CD14-positive monocyte (primary cell): ENCODE measurements at regions not wholly inside any gene's neighbourhood (a gene's known extent, or its start where the extent isn't known, plus 50 kb on each side); places are given as distances from the start of the nearest gene placed in this dataset.

Experiments
- DNase-seq, 3 donors: peaks; one replicate each; pipeline ENCODE4 v3.0.0-alpha.2; 2011 to 2022
- H2AFZ ChIP-seq: 2 replicates; pipeline ENCODE4 v1.6.0; 2012; ENCODE audit warnings: mild to moderate bottlenecking, low read depth, low read length, inconsistent platforms; ENCODE audit not compliant: insufficient read depth, poor library complexity, severe bottlenecking
- H3K27ac ChIP-seq, 2 donors: 1 replicate in 1 of 2; 2 replicates in 1 of 2; pipeline ENCODE4 v1.5.1; 2012 to 2013; ENCODE audit warnings: low read length in 2 of 2, control low read depth in 1 of 2, inconsistent platforms in 1 of 2, low read depth in 1 of 2, mild to moderate bottlenecking in 1 of 2
- H3K27me3 ChIP-seq, 2 donors: one replicate each; pipeline versions ENCODE4 v1.6.0 to v1.6.1; 2011 to 2013; ENCODE audit warnings: low read length in 2 of 2; ENCODE audit not compliant: control insufficient read depth in 2 of 2, insufficient read depth in 2 of 2
- H3K36me3 ChIP-seq, 2 donors: replicated peaks in 1 of 2; 1 replicate in 1 of 2; 2 replicates in 1 of 2; pipeline versions ENCODE4 v1.5.1 to v1.6.1; 2012 to 2013; ENCODE audit warnings: low read length in 2 of 2, control low read depth in 1 of 2, inconsistent platforms in 1 of 2, mild to moderate bottlenecking in 1 of 2; ENCODE audit not compliant: insufficient read depth in 2 of 2, control insufficient read depth in 1 of 2
- H3K4me1 ChIP-seq, 2 donors: 1 replicate in 1 of 2; 2 replicates in 1 of 2; pipeline versions ENCODE4 v1.5.1 to v1.6.1; 2012 to 2013; ENCODE audit warnings: low read length in 2 of 2, control low read depth in 1 of 2, inconsistent platforms in 1 of 2, mild to moderate bottlenecking in 1 of 2, moderate library complexity in 1 of 2; ENCODE audit not compliant: insufficient read depth in 2 of 2, control insufficient read depth in 1 of 2
- H3K4me2 ChIP-seq: replicated peaks from 2 replicates; pipeline ENCODE3; 2012; ENCODE audit warnings: low read length, moderate library complexity, mild to moderate bottlenecking; ENCODE audit not compliant: poor library complexity, severe bottlenecking; ENCODE audit errors: extremely low read depth
- H3K4me3 ChIP-seq, 3 experiments: fragments of 200-600 bp in 1 of 3; sonication (generic) in 1 of 3; replicated peaks in 1 of 3; 1 replicate in 2 of 3; 2 replicates in 1 of 3; pipeline ENCODE4 v1.5.1; 2011 to 2013; ENCODE audit warnings: low read length in 3 of 3, mild to moderate bottlenecking in 3 of 3, control low read depth in 2 of 3, low read depth in 2 of 3, inconsistent platforms in 1 of 3, moderate library complexity in 1 of 3
- H3K79me2 ChIP-seq: 2 replicates; pipeline ENCODE4 v1.6.0; 2012; ENCODE audit warnings: mild to moderate bottlenecking, control low read depth, inconsistent platforms, low read length, moderate library complexity; ENCODE audit not compliant: insufficient read depth
- H3K9ac ChIP-seq: 2 replicates; pipeline ENCODE4 v1.6.0; 2017; ENCODE audit warnings: low read length, mild to moderate bottlenecking; ENCODE audit not compliant: insufficient read depth, poor library complexity, severe bottlenecking
- H3K9me3 ChIP-seq, 2 donors: replicated peaks in 1 of 2; 1 replicate in 1 of 2; 2 replicates in 1 of 2; pipeline versions ENCODE4 v1.5.1 to v1.6.1; 2012 to 2013; ENCODE audit warnings: low read length in 2 of 2, control low read depth in 1 of 2; ENCODE audit not compliant: control insufficient read depth in 1 of 2, insufficient read depth in 1 of 2
- H4K20me1 ChIP-seq: 2 replicates; pipeline ENCODE4 v1.6.0; 2012; ENCODE audit warnings: mild to moderate bottlenecking, low read length, control low read depth, moderate library complexity; ENCODE audit not compliant: insufficient read depth
- H3K27ac Mint-ChIP-seq, 7 donors: one replicate each; pipeline ENCODE4 v1.8.0; 2020; ENCODE audit warnings: mild to moderate bottlenecking in 7 of 7, mixed read lengths in 7 of 7, moderate library complexity in 6 of 7, inconsistent platforms in 2 of 7
- H3K27me3 Mint-ChIP-seq, 3 donors: one replicate each; pipeline ENCODE4 v1.8.0; 2021 to 2022; ENCODE audit warnings: low read depth in 3 of 3, mild to moderate bottlenecking in 3 of 3, mixed read lengths in 3 of 3, moderate library complexity in 3 of 3, inconsistent platforms in 1 of 3
- H3K36me3 Mint-ChIP-seq, 2 donors: one replicate each; pipeline ENCODE4 v1.8.0; 2020; ENCODE audit warnings: mixed read lengths in 2 of 2, inconsistent platforms in 1 of 2, mild to moderate bottlenecking in 1 of 2
- H3K4me1 Mint-ChIP-seq: one replicate; pipeline ENCODE4 v1.8.0; 2020; ENCODE audit warnings: mild to moderate bottlenecking, mixed read lengths
- H3K4me3 Mint-ChIP-seq, 2 donors: one replicate each; pipeline ENCODE4 v1.8.0; 2020; ENCODE audit warnings: mild to moderate bottlenecking in 2 of 2, mixed read lengths in 2 of 2, moderate library complexity in 1 of 2
- H3K9me3 Mint-ChIP-seq, 7 donors: one replicate each; pipeline ENCODE4 v1.8.0; 2020 to 2022; ENCODE audit warnings: mixed read lengths in 7 of 7, mild to moderate bottlenecking in 6 of 7, moderate library complexity in 6 of 7, inconsistent platforms in 2 of 7
- CTCF ChIP-seq: fragments of 200-600 bp; IDR thresholded peaks from one replicate; pipeline ENCODE4 v1.8.0; 2022; ENCODE audit warnings: antibody characterized with exemption, mild to moderate bottlenecking
- WGBS: methylation state at CpG from one replicate; pipeline ENCODE4 v1.1.5; 2013; ENCODE audit warnings: missing lambda C conversion rate; ENCODE audit not compliant: insufficient coverage; 5-methylcytosine and 5-hydroxymethylcytosine counted together
- intact Hi-C, 2 donors: fragments of 100-400 bp; cut with micrococcal nuclease; formaldehyde crosslinking; loops; one replicate each; pipeline versions ENCODE4 v1.15.0 to v1.15.1; 2023

GRCh38 chr17:71500761-71501555 lies 619.9 kb upstream of the SOX9 start:
- TF ChIP-seq CTCF = no peak
- H3K36me3 Mint-ChIP-seq = no peaks in the 10 kb centered on the region
- no peak overlapping the region for H3K27ac Mint-ChIP-seq
- DNase-seq = no peak
- H3K9me3 Mint-ChIP-seq = peaks cover 0 to 6% (median 0%) of the 10 kb centered on the region in 7 donors
- Histone ChIP-seq H3K4me2 (no peak overlapping the region), H3K27me3 (no peaks in the 10 kb centered on the region), H2AFZ (no peak overlapping the region), H3K4me1 (no peaks in the 10 kb centered on the region), H3K36me3 (no peaks in the 10 kb centered on the region), H3K27ac (no peak overlapping the region), H3K4me3 (no peak overlapping the region), H3K9ac (no peak overlapping the region), H4K20me1 (no peaks in the 10 kb centered on the region), H3K9me3 (no peaks in the 10 kb centered on the region), H3K79me2 (no peaks in the 10 kb centered on the region)
- H3K4me3 Mint-ChIP-seq = no peak overlapping the region
- intact Hi-C loops = no loop called here
- WGBS = no CpG with 5 or more reads among the region's 3 CpGs
- H3K4me1 Mint-ChIP-seq = no peaks in the 10 kb centered on the region
- H3K27me3 Mint-ChIP-seq = peaks cover 0 to 2% (median 1%) of the 10 kb centered on the region in 3 donors

DNA sequence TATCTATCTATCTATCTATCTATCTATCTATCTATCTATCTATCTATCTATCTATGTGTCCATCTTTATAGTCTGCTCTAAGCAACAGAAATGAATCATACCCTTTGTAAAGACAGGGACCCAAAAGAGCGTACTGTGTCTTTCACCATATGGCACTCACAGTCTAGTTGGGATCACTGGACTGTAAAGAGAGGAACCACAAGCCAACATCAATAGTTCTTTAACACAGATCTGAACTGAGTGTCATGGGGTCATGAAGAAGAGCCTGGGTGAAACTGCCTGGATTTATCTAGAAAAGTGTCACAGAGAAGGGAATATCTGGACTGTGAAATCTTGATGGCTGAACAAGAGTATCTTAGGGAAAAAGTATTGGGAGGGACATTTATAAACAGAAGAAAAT lies 619.1 kb upstream of the SOX9 start:
- Histone ChIP-seq H3K4me2 (no peak overlapping the region), H3K9ac (no peak overlapping the region), H3K9me3 (no peaks in the 10 kb centered on the region), H2AFZ (no peak overlapping the region), H3K27ac (no peak overlapping the region), H3K36me3 (no peaks in the 10 kb centered on the region), H3K79me2 (no peaks in the 10 kb centered on the region), H3K4me3 (no peak overlapping the region), H4K20me1 (no peaks in the 10 kb centered on the region), H3K27me3 (no peaks in the 10 kb centered on the region), H3K4me1 (no peaks in the 10 kb centered on the region)
- H3K27ac Mint-ChIP-seq = no peak overlapping the region
- no peak for TF ChIP-seq CTCF
- no peak for DNase-seq
- WGBS = 100% methylated on average over 1 of the region's 1 CpG
- H3K27me3 Mint-ChIP-seq = peaks cover 0 to 2% (median 1%) of the 10 kb centered on the region in 3 donors
- H3K9me3 Mint-ChIP-seq = peaks cover 0 to 5% (median 0%) of the 10 kb centered on the region in 7 donors
- no peaks in the 10 kb centered on the region for H3K36me3 Mint-ChIP-seq
- no peaks in the 10 kb centered on the region for H3K4me1 Mint-ChIP-seq
- intact Hi-C loops = no loop called here
- no peak overlapping the region for H3K4me3 Mint-ChIP-seq
